ENCODE measurements at regions not wholly inside any gene's neighbourhood (a gene's known extent, or its start where the extent isn't known, plus 50 kb on each side); places are given as distances from the start of the nearest gene placed in this dataset.

DNA sequence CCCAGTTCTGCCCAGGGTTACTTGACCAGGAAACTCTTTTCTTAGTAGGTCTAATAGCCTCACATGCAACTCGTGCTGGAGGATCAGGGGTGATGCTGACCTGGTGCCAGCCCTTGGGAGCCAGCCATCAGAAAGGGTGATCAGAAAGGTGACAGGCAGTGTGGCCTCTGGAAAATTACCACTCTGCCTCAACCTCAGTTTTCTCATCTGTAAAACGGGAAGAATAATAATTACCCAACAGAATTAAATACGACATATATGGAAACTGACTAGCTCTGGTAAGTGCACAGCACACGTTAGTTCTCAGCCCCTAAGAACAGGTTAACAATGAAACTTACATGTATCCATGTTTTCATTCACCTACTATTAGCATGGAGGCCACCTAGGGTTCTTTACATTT lies 157.6 kb downstream of the EN1 start:
- TF ChIP-seq, protein P1, sequence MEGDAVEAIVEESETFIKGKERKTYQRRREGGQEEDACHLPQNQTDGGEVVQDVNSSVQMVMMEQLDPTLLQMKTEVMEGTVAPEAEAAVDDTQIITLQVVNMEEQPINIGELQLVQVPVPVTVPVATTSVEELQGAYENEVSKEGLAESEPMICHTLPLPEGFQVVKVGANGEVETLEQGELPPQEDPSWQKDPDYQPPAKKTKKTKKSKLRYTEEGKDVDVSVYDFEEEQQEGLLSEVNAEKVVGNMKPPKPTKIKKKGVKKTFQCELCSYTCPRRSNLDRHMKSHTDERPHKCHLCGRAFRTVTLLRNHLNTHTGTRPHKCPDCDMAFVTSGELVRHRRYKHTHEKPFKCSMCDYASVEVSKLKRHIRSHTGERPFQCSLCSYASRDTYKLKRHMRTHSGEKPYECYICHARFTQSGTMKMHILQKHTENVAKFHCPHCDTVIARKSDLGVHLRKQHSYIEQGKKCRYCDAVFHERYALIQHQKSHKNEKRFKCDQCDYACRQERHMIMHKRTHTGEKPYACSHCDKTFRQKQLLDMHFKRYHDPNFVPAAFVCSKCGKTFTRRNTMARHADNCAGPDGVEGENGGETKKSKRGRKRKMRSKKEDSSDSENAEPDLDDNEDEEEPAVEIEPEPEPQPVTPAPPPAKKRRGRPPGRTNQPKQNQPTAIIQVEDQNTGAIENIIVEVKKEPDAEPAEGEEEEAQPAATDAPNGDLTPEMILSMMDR (conservative IDR thresholded peaks at IDR 0.05; ENCODE audit: low read length), result no peak
- TF ChIP-seq EZH2phosphoT487 (IDR thresholded peaks at IDR 0.05; ENCODE audit: borderline replicate concordance), result no peak
